ENCODE measurements at regions not wholly inside any gene's neighbourhood (a gene's known extent, or its start where the extent isn't known, plus 50 kb on each side); places are given as distances from the start of the nearest gene placed in this dataset.

GRCh38 chr18:55805666-55806065, 217.7 kb upstream of the TCF4 start:
- Histone ChIP-seq H4K91ac (ENCODE audit: insufficient read depth, low read depth, low read length) (no peak overlapping the region), H3K4me2 (ENCODE audit: low read depth, low read length) (peak overlapping the region; percentile 50; the same call in 1 of the 2 replicates), H2BK15ac (ENCODE audit: low read depth, low read length) (no peak overlapping the region), H3K9me3 (ENCODE audit: control insufficient read depth, insufficient read depth, low read length) (no peaks in the 10 kb centered on the region), H3K4me1 (ENCODE audit: control insufficient read depth, insufficient read depth, low read length) (no peaks in the 10 kb centered on the region; the same call in 1 of the 2 replicates), H2AFZ (replicated peaks; ENCODE audit: low read length, poor library complexity) (no peak overlapping the region), H3K27ac (ENCODE audit: insufficient read depth, low read length) (no peak overlapping the region), H3K56ac (ENCODE audit: extremely low read depth, insufficient read depth, low read length) (no peak overlapping the region), H3K79me1 (ENCODE audit: low read depth in 1 of 2, low read length in 2 of 2) (no peaks in the 10 kb centered on the region), H3K36me3 (ENCODE audit: control insufficient read depth, insufficient read depth, low read length) (no peaks in the 10 kb centered on the region), H4K20me1 (ENCODE audit: insufficient read depth, low read length) (no peaks in the 10 kb centered on the region), H3K9me1 (ENCODE audit: insufficient read depth, low read length) (no peaks in the 10 kb centered on the region), H2BK20ac (ENCODE audit: low read depth, low read length) (no peak overlapping the region), H2BK120ac (ENCODE audit: low read depth, low read length) (no peak overlapping the region), H2BK5ac (ENCODE audit: low read depth, low read length, poor library complexity, severe bottlenecking) (no peak overlapping the region), H2AK9ac (replicated peaks; ENCODE audit: low read depth, low read length, poor library complexity) (no peak overlapping the region), H3K18ac (ENCODE audit: low read depth, low read length) (peak overlapping the region; percentile 18; the same call in 1 of the 2 replicates), H3K9ac (ENCODE audit: low read depth, low read length) (no peak overlapping the region), H3K27me3 (ENCODE audit: control insufficient read depth, insufficient read depth, low read length) (no peaks in the 10 kb centered on the region), H4K8ac (ENCODE audit: low read depth in 2 of 2, low read length in 2 of 2) (no peak overlapping the region; a peak in 1 of 4 replicates), H3K4ac (ENCODE audit: low read depth, low read length) (no peak overlapping the region), H3K14ac (replicated peaks; ENCODE audit: low read depth, low read length) (no peak overlapping the region), H4K5ac (ENCODE audit: low read depth, low read length) (no peak overlapping the region), H3K23ac (ENCODE audit: low read depth, low read length) (no peak overlapping the region), H3K4me3 (ENCODE audit: insufficient read depth, low read depth, low read length) (no peak overlapping the region), H2AK5ac (ENCODE audit: low read depth, low read length) (peak overlapping the region; percentile 50; the same call in 1 of the 2 replicates)
- intact Hi-C loops (cut with micrococcal nuclease) (no loop called here), dilution Hi-C loops (cut with HindIII; ENCODE audit: low sequenced_read_pairs, unreplicated experiment) (no loop called here), in situ Hi-C loops (cut with MboI; ENCODE audit: low sequenced_read_pairs) (no loop called here)
- ChIA-PET POLR2A (ENCODE audit: unreplicated experiment) (no interaction called here), CTCF (no interaction called here)
- DNase-seq (no peak), ATAC-seq (ENCODE audit: low read depth) (no peak)
- TF ChIP-seq MXI1 (IDR thresholded peaks at IDR 0.05; ENCODE audit: borderline replicate concordance, low read depth, low read length): no peak
- TF ChIP-seq RAD21 (IDR thresholded peaks at IDR 0.05; ENCODE audit: low read length): no peak
- TF ChIP-seq RFX5 (IDR thresholded peaks at IDR 0.05; ENCODE audit: low read depth, low read length): no peak
- TF ChIP-seq FOS (IDR thresholded peaks at IDR 0.05; ENCODE audit: low read depth, low read length): no peak
- no peak for TF ChIP-seq ELK1 (IDR thresholded peaks at IDR 0.05; ENCODE audit: borderline replicate concordance, low read depth, low read length)
- no peak for TF ChIP-seq CEBPB (IDR thresholded peaks at IDR 0.05; ENCODE audit: low read depth, low read length)
- TF ChIP-seq CHD1 (IDR thresholded peaks at IDR 0.05; ENCODE audit: low read depth, low read length): no peak
- no peak for TF ChIP-seq MAZ (IDR thresholded peaks at IDR 0.05; ENCODE audit: borderline replicate concordance, low read depth, low read length)
- no peak for TF ChIP-seq POLR2A (IDR thresholded peaks at IDR 0.05; ENCODE audit: low read depth, low read length)
- TF ChIP-seq USF2 (IDR thresholded peaks at IDR 0.05; ENCODE audit: low read depth, low read length): no peak
- no peak for TF ChIP-seq NFE2L2 (IDR thresholded peaks at IDR 0.05; ENCODE audit: low read depth, low read length)
- TF ChIP-seq MAFK (IDR thresholded peaks at IDR 0.05; ENCODE audit: low read depth, low read length): no peak
- no peak for TF ChIP-seq RCOR1 (IDR thresholded peaks at IDR 0.05; ENCODE audit: insufficient replicate concordance, low read length)
- WGBS, 2 experiments (ENCODE audit: extremely low coverage in 2 of 2, insufficient read length in 1 of 2): 100% methylated on average over 1 of the region's 3 CpGs; no CpG with 5 or more reads in 1 of the 2 experiments
- BruUV-seq (replicated peaks): no TSS peak

All from IMR-90 (cell line).